ENCODE measurements at regions not wholly inside any gene's neighbourhood (a gene's known extent, or its start where the extent isn't known, plus 50 kb on each side); places are given as distances from the start of the nearest gene placed in this dataset.

- H3K36me3 ChIP-seq, result no peaks in the 10 kb centered on the region
- no peak for DNase-seq (ENCODE audit: low read depth in 1 of 2, low spot score in 1 of 2)
Observed at GRCh38 chr10:2948127-2948854, 119.1 kb upstream of the PFKP start.

GRCh38 chr10:2944788-2945187 lies 122.6 kb upstream of the PFKP start:
- no peaks in the 10 kb centered on the region for H3K36me3 ChIP-seq
- H3K4me3 ChIP-seq, result no peak overlapping the region
- H3K27ac ChIP-seq, result no peak overlapping the region
- H3K9me3 ChIP-seq (ENCODE audit: low read depth), result no peaks in the 10 kb centered on the region
- H3K4me1 ChIP-seq (ENCODE audit: low read depth), result no peaks in the 10 kb centered on the region
- DNase-seq (ENCODE audit: low read depth in 1 of 2, low spot score in 1 of 2), result no peak
- TF ChIP-seq CTCF (IDR thresholded peaks at IDR 0.05; ENCODE audit: low read depth, low read length), result no peak
- H3K27me3 ChIP-seq, result no peaks in the 10 kb centered on the region

More at GRCh38 chr10:2948127-2948854, 119.1 kb upstream of the PFKP start:
- H3K9me3 ChIP-seq (ENCODE audit: low read depth), result no peaks in the 10 kb centered on the region
- TF ChIP-seq CTCF (IDR thresholded peaks at IDR 0.05; ENCODE audit: low read depth, low read length), result no peak
- H3K27me3 ChIP-seq, result no peaks in the 10 kb centered on the region
- no peak overlapping the region for H3K27ac ChIP-seq
- no peak overlapping the region for H3K4me3 ChIP-seq
- no peaks in the 10 kb centered on the region for H3K4me1 ChIP-seq (ENCODE audit: low read depth)

GRCh38 chr10:2943932-2944614 lies 123.3 kb upstream of the PFKP start:
- Histone ChIP-seq H3K27me3 (no peaks in the 10 kb centered on the region), H3K4me1 (ENCODE audit: low read depth) (no peaks in the 10 kb centered on the region), H3K9me3 (ENCODE audit: low read depth) (no peaks in the 10 kb centered on the region), H3K4me3 (no peak overlapping the region), H3K27ac (no peak overlapping the region), H3K36me3 (no peaks in the 10 kb centered on the region)
- DNase-seq (ENCODE audit: low read depth in 1 of 2, low spot score in 1 of 2), result no peak
- no peak for TF ChIP-seq CTCF (IDR thresholded peaks at IDR 0.05; ENCODE audit: low read depth, low read length)

GRCh38 chr10:2942938-2943337 lies 124.4 kb upstream of the PFKP start:
- Histone ChIP-seq H3K4me3 (no peak overlapping the region), H3K27ac (no peak overlapping the region), H3K4me1 (ENCODE audit: low read depth) (no peaks in the 10 kb centered on the region), H3K27me3 (no peaks in the 10 kb centered on the region), H3K9me3 (ENCODE audit: low read depth) (no peaks in the 10 kb centered on the region), H3K36me3 (no peaks in the 10 kb centered on the region)
- TF ChIP-seq CTCF (IDR thresholded peaks at IDR 0.05; ENCODE audit: low read depth, low read length), result no peak
- DNase-seq (ENCODE audit: low read depth in 1 of 2, low spot score in 1 of 2), result no peak

GRCh38 chr10:2938869-2939268 lies 128.5 kb upstream of the PFKP start:
- H3K9me3 ChIP-seq (ENCODE audit: low read depth), result no peaks in the 10 kb centered on the region
- no peak overlapping the region for H3K4me3 ChIP-seq
- H3K27me3 ChIP-seq, result no peaks in the 10 kb centered on the region
- no peaks in the 10 kb centered on the region for H3K4me1 ChIP-seq (ENCODE audit: low read depth)
- H3K27ac ChIP-seq, result no peak overlapping the region
- TF ChIP-seq CTCF (IDR thresholded peaks at IDR 0.05; ENCODE audit: low read depth, low read length), result peak; percentile 18
- H3K36me3 ChIP-seq, result no peaks in the 10 kb centered on the region
- DNase-seq (ENCODE audit: low read depth in 1 of 2, low spot score in 1 of 2), result peak in 1 of 2 donors; percentile 11

Measured in cardiac muscle cell (in vitro differentiated cells and primary cell).